22Rv1 (cell line): ENCODE measurements at regions not wholly inside any gene's neighbourhood (a gene's known extent, or its start where the extent isn't known, plus 50 kb on each side); places are given as distances from the start of the nearest gene placed in this dataset.

Experiments
- ZFX ChIP-seq: fragments of 450-650 bp; IDR thresholded peaks from 2 replicates; pipeline ENCODE4 v1.6.1; 2017; ENCODE audit warnings: antibody characterized with exemption, borderline replicate concordance
- TF ChIP-seq, protein P1 (sequence below): fragments of 450-650 bp; IDR thresholded peaks from 2 replicates; pipeline ENCODE4 v1.5.1; 2017; ENCODE audit warnings: mild to moderate bottlenecking

- TF ChIP-seq, protein P1, sequence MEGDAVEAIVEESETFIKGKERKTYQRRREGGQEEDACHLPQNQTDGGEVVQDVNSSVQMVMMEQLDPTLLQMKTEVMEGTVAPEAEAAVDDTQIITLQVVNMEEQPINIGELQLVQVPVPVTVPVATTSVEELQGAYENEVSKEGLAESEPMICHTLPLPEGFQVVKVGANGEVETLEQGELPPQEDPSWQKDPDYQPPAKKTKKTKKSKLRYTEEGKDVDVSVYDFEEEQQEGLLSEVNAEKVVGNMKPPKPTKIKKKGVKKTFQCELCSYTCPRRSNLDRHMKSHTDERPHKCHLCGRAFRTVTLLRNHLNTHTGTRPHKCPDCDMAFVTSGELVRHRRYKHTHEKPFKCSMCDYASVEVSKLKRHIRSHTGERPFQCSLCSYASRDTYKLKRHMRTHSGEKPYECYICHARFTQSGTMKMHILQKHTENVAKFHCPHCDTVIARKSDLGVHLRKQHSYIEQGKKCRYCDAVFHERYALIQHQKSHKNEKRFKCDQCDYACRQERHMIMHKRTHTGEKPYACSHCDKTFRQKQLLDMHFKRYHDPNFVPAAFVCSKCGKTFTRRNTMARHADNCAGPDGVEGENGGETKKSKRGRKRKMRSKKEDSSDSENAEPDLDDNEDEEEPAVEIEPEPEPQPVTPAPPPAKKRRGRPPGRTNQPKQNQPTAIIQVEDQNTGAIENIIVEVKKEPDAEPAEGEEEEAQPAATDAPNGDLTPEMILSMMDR: no peak
- TF ChIP-seq ZFX: no peak
These were observed 228.0 kb downstream of the PIK3C3 start for GRCh38 chr18:42182728-42183700.
